PC-3 (cell line): ENCODE measurements at regions not wholly inside any gene's neighbourhood (a gene's known extent, or its start where the extent isn't known, plus 50 kb on each side); places are given as distances from the start of the nearest gene placed in this dataset.
"Not testable (repeated sequence)": the region's sequence is repeated elsewhere in the genome, so short reads cannot be mapped to it uniquely, and the experiment has no call there.

Experiments
- ATAC-seq: fragments of 200-7000 bp; cut with Tn5 transposase; 2 replicates; pipeline ENCODE4 v1.9.1; 2020; ENCODE audit warnings: mild to moderate bottlenecking, moderate library complexity
- BruUV-seq: library from RNA; stranded (reverse); fragments of 400-500 nt; replicated peaks from 2 replicates; lab custom pipeline; 2021; lab: Mats Ljungman, UMichigan
- CTCF ChIA-PET: fragments of 300-600 bp; sonication (Branson Sonifier 250); formaldehyde crosslinking; loops from one replicate; lab custom pipeline; 2022; ENCODE audit warnings: antibody characterized with exemption; lab: Charles Lee
- POLR2A ChIA-PET: fragments of 300-600 bp; sonication (Branson Sonifier 250); formaldehyde crosslinking; loops from one replicate; lab custom pipeline; 2022; ENCODE audit warnings: antibody characterized with exemption; ENCODE audit not compliant: unreplicated experiment; lab: Charles Lee
- DNase-seq: peaks from one replicate; pipeline ENCODE4 v3.0.0-alpha.2; 2015
- H2AFZ ChIP-seq: fragments of 300-600 bp; sonication (generic); 2 replicates; pipeline ENCODE4 v1.6.0; 2016; ENCODE audit warnings: antibody characterized with exemption, low read length
- H3F3A ChIP-seq: fragments of 300-600 bp; sonication (generic); one replicate; pipeline ENCODE4 v1.6.0; 2017; ENCODE audit warnings: antibody characterized with exemption, low read length, control low read depth, mild to moderate bottlenecking; ENCODE audit not compliant: unreplicated experiment
- H3K27ac ChIP-seq: fragments of 300-600 bp; sonication (generic); 2 replicates; pipeline ENCODE4 v1.5.1; 2016; ENCODE audit warnings: mild to moderate bottlenecking, low read length
- H3K27me3 ChIP-seq: fragments of 300-600 bp; sonication (generic); 2 replicates; pipeline ENCODE4 v1.6.1; 2016; ENCODE audit warnings: low read length, mixed read lengths
- H3K36me3 ChIP-seq: fragments of 300-600 bp; sonication (generic); 2 replicates; pipeline ENCODE4 v1.6.1; 2016; ENCODE audit warnings: low read depth, mixed run types, low read length, mixed read lengths
- H3K4me1 ChIP-seq: fragments of 300-600 bp; sonication (generic); 2 replicates; pipeline ENCODE4 v1.5.1; 2016; ENCODE audit warnings: low read length; ENCODE audit not compliant: insufficient read depth
- H3K4me2 ChIP-seq: fragments of 300-600 bp; sonication (generic); 2 replicates; pipeline ENCODE4 v1.6.0; 2016; ENCODE audit warnings: low read length
- H3K4me3 ChIP-seq: fragments of 300-600 bp; sonication (generic); 2 replicates; pipeline ENCODE4 v1.5.1; 2016; ENCODE audit warnings: mild to moderate bottlenecking, low read length, mixed read lengths
- H3K79me2 ChIP-seq: fragments of 300-600 bp; sonication (generic); 2 replicates; pipeline ENCODE4 v1.6.1; 2017; ENCODE audit warnings: low read length, mixed read lengths
- H3K9ac ChIP-seq: fragments of 300-600 bp; sonication (generic); 2 replicates; pipeline ENCODE4 v1.6.0; 2016; ENCODE audit warnings: mild to moderate bottlenecking, low read length
- H3K9me2 ChIP-seq: fragments of 300-600 bp; sonication (generic); replicated peaks from 2 replicates; pipeline ENCODE4 v1.6.1; 2016; ENCODE audit warnings: mixed run types, low read length, mixed read lengths
- H3K9me3 ChIP-seq: fragments of 300-600 bp; sonication (generic); 2 replicates; pipeline ENCODE4 v1.6.1; 2016; ENCODE audit warnings: low read length, mixed read lengths
- H4K20me1 ChIP-seq: fragments of 300-600 bp; sonication (generic); 2 replicates; pipeline ENCODE4 v1.6.1; 2016; ENCODE audit warnings: low read length, mixed read lengths
- CTCF ChIP-seq: fragments of 300-600 bp; sonication (generic); conservative IDR thresholded peaks from 2 replicates; pipeline ENCODE4 v1.5.1; 2017; ENCODE audit warnings: antibody characterized with exemption, low read depth, mild to moderate bottlenecking, low read length
- EZH2 ChIP-seq: fragments of 300-600 bp; sonication (generic); IDR thresholded peaks from one replicate; pipeline ENCODE4 v1.6.1; 2017; ENCODE audit warnings: antibody characterized with exemption, mild to moderate bottlenecking, low read length; ENCODE audit not compliant: unreplicated experiment
- EZH2phosphoT487 ChIP-seq: fragments of 300-600 bp; sonication (generic); IDR thresholded peaks from 2 replicates; pipeline ENCODE4 v1.6.1; 2018; ENCODE audit warnings: mild to moderate bottlenecking, antibody characterized with exemption, low read length, borderline replicate concordance
- intact Hi-C: fragments of 100-400 bp; cut with micrococcal nuclease; formaldehyde crosslinking; loops from 2 replicates; pipeline ENCODE4 v1.9.0; 2023

- intact Hi-C loops = no loop called here
- H3K9ac ChIP-seq = no peak overlapping the region
- BruUV-seq = no TSS peak
- no peak for DNase-seq
- H2AFZ ChIP-seq = no peak overlapping the region
- H3K27ac ChIP-seq = no peak overlapping the region
- no peaks in the 10 kb centered on the region for H3K36me3 ChIP-seq
- H3K79me2 ChIP-seq = no peaks in the 10 kb centered on the region
- no peaks in the 10 kb centered on the region for H3F3A ChIP-seq
- ChIA-PET CTCF (no interaction called here), POLR2A (no interaction called here)
- H3K27me3 ChIP-seq = no peaks in the 10 kb centered on the region
- no peak overlapping the region for H3K4me3 ChIP-seq
- H3K9me3 ChIP-seq = no peaks in the 10 kb centered on the region
- no peak for ATAC-seq
- H4K20me1 ChIP-seq = no peaks in the 10 kb centered on the region
- no peaks in the 10 kb centered on the region for H3K9me2 ChIP-seq
- H3K4me1 ChIP-seq = no peaks in the 10 kb centered on the region
- no peak overlapping the region for H3K4me2 ChIP-seq
- TF ChIP-seq EZH2phosphoT487 (no peak), CTCF (no peak), EZH2 (no peak)
Measured at GRCh38 chr11:38130514-38130913, 1532.5 kb upstream of the RAG2 start.

DNA sequence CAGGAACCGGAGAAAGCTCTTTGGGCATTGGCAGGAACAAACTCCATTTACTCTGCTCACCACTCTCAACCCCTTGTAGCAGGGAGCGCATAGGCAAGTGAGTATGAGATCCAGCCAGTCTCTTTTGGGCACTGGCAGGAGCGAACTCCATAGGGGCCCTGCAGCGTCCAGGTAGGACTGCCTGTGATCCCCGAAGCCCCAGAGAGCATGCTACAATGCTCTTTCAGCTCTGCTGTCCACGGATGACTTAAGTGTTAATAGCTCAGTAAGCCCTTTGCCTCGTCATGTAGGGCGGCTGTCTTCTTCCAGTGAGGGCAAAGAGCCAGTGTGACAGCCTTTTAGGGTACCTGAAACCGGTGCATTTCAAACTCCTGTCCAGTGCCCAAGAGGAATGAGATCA, 1525.6 kb upstream of the RAG2 start:
- Histone ChIP-seq H3F3A (no peaks in the 10 kb centered on the region), H4K20me1 (no peaks in the 10 kb centered on the region), H3K79me2 (no peaks in the 10 kb centered on the region), H3K4me1 (no peaks in the 10 kb centered on the region), H2AFZ (no peak overlapping the region), H3K27me3 (no peaks in the 10 kb centered on the region), H3K9me3 (no peaks in the 10 kb centered on the region), H3K27ac (no peak overlapping the region), H3K4me3 (no peak overlapping the region), H3K9me2 (no peaks in the 10 kb centered on the region), H3K9ac (no peak overlapping the region), H3K4me2 (no peak overlapping the region), H3K36me3 (no peaks in the 10 kb centered on the region)
- no peak for TF ChIP-seq EZH2
- TF ChIP-seq CTCF = no peak
- no peak for TF ChIP-seq EZH2phosphoT487
- BruUV-seq = no TSS peak
- ChIA-PET POLR2A (no interaction called here), CTCF (no interaction called here)
- intact Hi-C loops = no loop called here
- no peak for ATAC-seq
- no peak for DNase-seq

DNA sequence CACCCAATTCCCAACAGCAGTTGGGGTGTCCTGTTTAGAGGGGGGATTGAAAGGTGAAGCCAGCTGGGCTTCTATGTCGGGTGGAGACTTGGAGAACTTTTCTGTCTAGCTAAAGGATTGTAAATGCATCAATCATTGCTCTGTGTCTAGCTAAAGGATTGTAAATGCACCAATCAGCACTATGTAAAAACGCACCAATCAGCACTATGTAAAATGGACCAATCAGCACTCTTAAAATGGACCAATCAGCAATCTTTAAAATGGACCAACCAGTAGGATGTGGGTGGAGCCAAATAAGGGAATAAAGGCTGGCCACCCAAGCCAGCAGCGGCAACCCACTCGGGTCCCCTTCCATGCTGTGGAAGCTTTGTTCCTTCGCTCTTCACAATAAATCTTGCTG, 1518.6 kb upstream of the RAG2 start:
- POLR2A ChIA-PET, intact Hi-C loops, H2AFZ ChIP-seq, DNase-seq, H3K4me1 ChIP-seq, H3K9ac ChIP-seq, H3F3A ChIP-seq, ATAC-seq, BruUV-seq, H3K4me2 ChIP-seq, H3K27me3 ChIP-seq, H3K9me2 ChIP-seq, H3K27ac ChIP-seq, H3K4me3 ChIP-seq, H3K9me3 ChIP-seq, H3K79me2 ChIP-seq, H3K36me3 ChIP-seq, H4K20me1 ChIP-seq, CTCF ChIA-PET: not testable (repeated sequence)

DNA sequence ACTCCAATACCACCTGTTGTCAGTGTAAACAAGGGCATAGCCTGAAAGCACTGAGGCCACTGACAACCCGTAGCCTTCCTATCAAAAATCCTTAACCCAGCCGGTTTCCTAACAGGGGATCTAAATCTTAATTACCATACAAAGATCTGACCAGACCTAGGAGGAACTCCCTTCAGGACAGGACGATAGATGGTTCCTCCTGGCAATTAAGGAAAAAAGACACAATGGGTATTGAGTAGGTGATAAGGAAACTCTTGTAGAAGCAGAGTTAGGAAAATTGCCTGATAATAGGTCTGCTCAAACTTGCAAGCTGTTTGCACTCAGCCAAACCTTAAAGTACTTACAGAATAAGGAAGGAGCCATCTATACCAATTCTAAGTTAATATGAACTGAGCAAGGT, 1517.3 kb upstream of the RAG2 start:
- H2AFZ ChIP-seq, H3K9me2 ChIP-seq, H3F3A ChIP-seq, H3K27ac ChIP-seq, H3K9ac ChIP-seq, H3K9me3 ChIP-seq, H4K20me1 ChIP-seq, H3K4me2 ChIP-seq, H3K36me3 ChIP-seq, CTCF ChIA-PET, intact Hi-C loops, H3K79me2 ChIP-seq, H3K4me3 ChIP-seq, BruUV-seq, ATAC-seq, H3K4me1 ChIP-seq, POLR2A ChIA-PET, DNase-seq, H3K27me3 ChIP-seq: not testable (repeated sequence)
